H1 (cell line): ENCODE measurements at regions not wholly inside any gene's neighbourhood (a gene's known extent, or its start where the extent isn't known, plus 50 kb on each side); places are given as distances from the start of the nearest gene placed in this dataset.

Source experiments
- CBX5 ChIP-seq: fragments of 300-800, 300-1000 bp; sonication (generic); IDR thresholded peaks from 2 replicates; pipeline ENCODE4 v1.7.1; 2016; ENCODE audit warnings: antibody characterized with exemption, low read length, low read depth
- GABPA ChIP-seq: IDR thresholded peaks from 2 replicates; pipeline ENCODE4 v1.6.1; 2011; ENCODE audit warnings: mild to moderate bottlenecking, low read length, moderate library complexity, borderline replicate concordance; ENCODE audit not compliant: insufficient read depth
- RFX5 ChIP-seq: IDR thresholded peaks from 2 replicates; pipeline ENCODE4 v1.6.1; 2011; ENCODE audit warnings: low read depth, low read length, improper control_type of control experiment, borderline replicate concordance

GRCh38 chr1:195604287-195604686, 1004.0 kb downstream of the KCNT2 start (continued):
- TF ChIP-seq GABPA (no peak), CBX5 (no peak), RFX5 (no peak)
